ENCODE measurements at regions not wholly inside any gene's neighbourhood (a gene's known extent, or its start where the extent isn't known, plus 50 kb on each side); places are given as distances from the start of the nearest gene placed in this dataset.
"Not testable (repeated sequence)": the region's sequence is repeated elsewhere in the genome, so short reads cannot be mapped to it uniquely, and the experiment has no call there.

GRCh38 chr3:16076564-16076963 lies 97.9 kb upstream of the GALNT15 start:
- Histone ChIP-seq H2BK120ac (ENCODE audit: low read depth, low read length, poor library complexity, severe bottlenecking) (no peak overlapping the region), H3K27me3 (ENCODE audit: insufficient read depth, low read length) (no peaks in the 10 kb centered on the region), H3K9me3 (ENCODE audit: control insufficient read depth, low read depth, low read length) (peaks cover 9% of the 10 kb centered on the region), H4K8ac (replicated peaks; ENCODE audit: insufficient read length, low read depth, low read length) (no peak overlapping the region), H4K91ac (ENCODE audit: insufficient read length, low read depth, low read length) (no peak overlapping the region), H3K23me2 (ENCODE audit: insufficient read length, low read depth, low read length, poor library complexity, severe bottlenecking) (no peaks in the 10 kb centered on the region), H3K56ac (ENCODE audit: insufficient read length, low read depth, low read length) (no peak overlapping the region), H3K79me2 (ENCODE audit: insufficient read depth, low read length) (no peaks in the 10 kb centered on the region), H4K20me1 (ENCODE audit: control insufficient read depth, insufficient read depth, insufficient read length) (no peaks in the 10 kb centered on the region), H3K23ac (ENCODE audit: insufficient read length, low read depth, low read length) (no peak overlapping the region), H3K18ac (ENCODE audit: insufficient read length, low read depth, low read length) (no peak overlapping the region), H3K79me1 (ENCODE audit: insufficient read depth, low read depth, low read length, poor library complexity, severe bottlenecking) (no peaks in the 10 kb centered on the region), H2AFZ (ENCODE audit: low read length) (no peak overlapping the region), H3K4me2 (ENCODE audit: insufficient read depth, insufficient read length, low read length) (no peak overlapping the region), H3K4ac (ENCODE audit: low read depth, low read length) (no peak overlapping the region), H3K9ac (ENCODE audit: extremely low read depth, insufficient read length, low read length) (no peak overlapping the region), H3T11ph (ENCODE audit: low read length) (no peak overlapping the region), H2AK5ac (ENCODE audit: insufficient read length, low read length) (no peak overlapping the region), H2BK5ac (ENCODE audit: insufficient read length, low read length) (no peak overlapping the region), H2BK20ac (ENCODE audit: low read depth, low read length, poor library complexity, severe bottlenecking) (no peak overlapping the region), H2BK12ac (ENCODE audit: insufficient read length, low read depth, low read length) (no peak overlapping the region), H3K4me1 (ENCODE audit: insufficient read depth, low read length) (no peaks in the 10 kb centered on the region), H3K14ac (ENCODE audit: insufficient read depth, low read length) (no peak overlapping the region), H4K5ac (ENCODE audit: insufficient read length, low read depth, low read length) (no peak overlapping the region), H3K27ac (ENCODE audit: insufficient read length, low read depth, low read length) (no peak overlapping the region), H2BK15ac (ENCODE audit: low read depth, low read length) (no peak overlapping the region)
- Mint-ChIP-seq H3K9me3 (peaks cover 19 to 34% of the 10 kb centered on the region in 2 experiments), H3K27ac (no peak overlapping the region), H3K36me3 (ENCODE audit: insufficient read depth in 1 of 3, low read depth in 3 of 3) (peaks cover 1 to 8% (median 3%) of the 10 kb centered on the region in 3 experiments; a peak in 4 of 7 replicates), H3K4me1 (no peaks in the 10 kb centered on the region), H3K27me3 (ENCODE audit: low read depth) (no peaks in the 10 kb centered on the region), H3K4me3 (no peak overlapping the region)
- DNase-seq, result no peak
- no peak for TF ChIP-seq CTCF (conservative IDR thresholded peaks at IDR 0.05)
- no CpG with 5 or more reads among the region's 2 CpGs for WGBS (ENCODE audit: extremely low coverage, insufficient read length, low lambda C conversion rate)

- H3K79me1 ChIP-seq (ENCODE audit: insufficient read depth, low read depth, low read length, poor library complexity, severe bottlenecking); H3K4ac ChIP-seq (ENCODE audit: low read depth, low read length); H2AFZ ChIP-seq (ENCODE audit: low read length); H3T11ph ChIP-seq (ENCODE audit: low read length); H2BK20ac ChIP-seq (ENCODE audit: low read depth, low read length, poor library complexity, severe bottlenecking); H3K4me2 ChIP-seq (ENCODE audit: insufficient read depth, insufficient read length, low read length); DNase-seq; H3K79me2 ChIP-seq (ENCODE audit: insufficient read depth, low read length); H3K23ac ChIP-seq (ENCODE audit: insufficient read length, low read depth, low read length); H4K8ac ChIP-seq (replicated peaks; ENCODE audit: insufficient read length, low read depth, low read length); H4K91ac ChIP-seq (ENCODE audit: insufficient read length, low read depth, low read length); H2BK120ac ChIP-seq (ENCODE audit: low read depth, low read length, poor library complexity, severe bottlenecking); H3K27me3 Mint-ChIP-seq (ENCODE audit: low read depth); H3K56ac ChIP-seq (ENCODE audit: insufficient read length, low read depth, low read length); H3K4me3 Mint-ChIP-seq; H2BK15ac ChIP-seq (ENCODE audit: low read depth, low read length); H4K5ac ChIP-seq (ENCODE audit: insufficient read length, low read depth, low read length); H3K27ac ChIP-seq (ENCODE audit: insufficient read length, low read depth, low read length); H3K27me3 ChIP-seq (ENCODE audit: insufficient read depth, low read length); H3K27ac Mint-ChIP-seq; H4K20me1 ChIP-seq (ENCODE audit: control insufficient read depth, insufficient read depth, insufficient read length); H3K14ac ChIP-seq (ENCODE audit: insufficient read depth, low read length); H2BK5ac ChIP-seq (ENCODE audit: insufficient read length, low read length); H2BK12ac ChIP-seq (ENCODE audit: insufficient read length, low read depth, low read length); H3K4me1 ChIP-seq (ENCODE audit: insufficient read depth, low read length); H3K9ac ChIP-seq (ENCODE audit: extremely low read depth, insufficient read length, low read length); H3K18ac ChIP-seq (ENCODE audit: insufficient read length, low read depth, low read length); H3K23me2 ChIP-seq (ENCODE audit: insufficient read length, low read depth, low read length, poor library complexity, severe bottlenecking); H3K4me1 Mint-ChIP-seq; H2AK5ac ChIP-seq (ENCODE audit: insufficient read length, low read length): not testable (repeated sequence)
- H3K9me3 Mint-ChIP-seq, result peaks cover 25 to 40% of the 10 kb centered on the region in 2 experiments
- H3K36me3 Mint-ChIP-seq (ENCODE audit: insufficient read depth in 1 of 3, low read depth in 3 of 3), result peaks cover 4 to 12% (median 6%) of the 10 kb centered on the region in 3 experiments; a peak in 5 of 7 replicates
- WGBS (ENCODE audit: extremely low coverage, insufficient read length, low lambda C conversion rate), result no CpG with 5 or more reads among the region's 5 CpGs
- H3K9me3 ChIP-seq (ENCODE audit: control insufficient read depth, low read depth, low read length), result peaks cover 11% of the 10 kb centered on the region
These were observed 97.3 kb upstream of the GALNT15 start for GRCh38 chr3:16077146-16077545.
